KMS-11 (cell line): ENCODE measurements at regions not wholly inside any gene's neighbourhood (a gene's known extent, or its start where the extent isn't known, plus 50 kb on each side); places are given as distances from the start of the nearest gene placed in this dataset.

ENCODE experiments used
- H2AFZ ChIP-seq: fragments of 200-600 bp; sonication (generic); 2 replicates; pipeline ENCODE4 v1.6.1; 2016; ENCODE audit warnings: antibody characterized with exemption, mixed run types, low read depth
- H3K27ac ChIP-seq: fragments of 200-600 bp; sonication (generic); 2 replicates; pipeline ENCODE4 v1.6.1; 2016; ENCODE audit warnings: mild to moderate bottlenecking, mixed run types
- H3K27me3 ChIP-seq: fragments of 200-600 bp; sonication (generic); 2 replicates; pipeline ENCODE4 v1.6.1; 2017; ENCODE audit warnings: mild to moderate bottlenecking, low read depth, mixed run types, moderate library complexity; ENCODE audit not compliant: insufficient read depth
- H3K36me3 ChIP-seq: fragments of 200-600 bp; sonication (generic); 2 replicates; pipeline ENCODE4 v1.6.1; 2017; ENCODE audit warnings: mild to moderate bottlenecking, mixed run types; ENCODE audit not compliant: insufficient read depth
- H3K4me1 ChIP-seq: fragments of 200-600 bp; sonication (generic); 2 replicates; pipeline ENCODE4 v1.6.1; 2016; ENCODE audit warnings: mild to moderate bottlenecking, low read depth, mixed run types; ENCODE audit not compliant: poor library complexity, severe bottlenecking
- H3K4me2 ChIP-seq: fragments of 200-600 bp; sonication (generic); 2 replicates; pipeline ENCODE4 v1.7.0; 2016; ENCODE audit warnings: mild to moderate bottlenecking, mixed run types
- H3K4me3 ChIP-seq: fragments of 200-600 bp; sonication (generic); IDR thresholded peaks from 2 replicates; pipeline ENCODE4 v1.6.1; 2017; ENCODE audit warnings: low read depth, low read length, mixed read lengths; ENCODE audit not compliant: insufficient read depth
- H3K79me2 ChIP-seq: fragments of 200-600 bp; sonication (generic); 2 replicates; pipeline ENCODE4 v1.6.1; 2016; ENCODE audit warnings: low read depth, mixed run types; ENCODE audit not compliant: insufficient read depth
- H3K9ac ChIP-seq: fragments of 200-600 bp; sonication (generic); 2 replicates; pipeline ENCODE4 v1.6.1; 2016; ENCODE audit warnings: mild to moderate bottlenecking, mixed run types
- H4K20me1 ChIP-seq: fragments of 200-600 bp; sonication (generic); 2 replicates; pipeline ENCODE4 v1.6.1; 2016; ENCODE audit warnings: mild to moderate bottlenecking, mixed run types; ENCODE audit not compliant: insufficient read depth
- CTCF ChIP-seq: fragments of 200-600 bp; sonication (generic); conservative IDR thresholded peaks from 2 replicates; pipeline ENCODE4 v1.6.1; 2017; ENCODE audit warnings: low read depth, mild to moderate bottlenecking, antibody characterized with exemption, low read length, moderate library complexity, mixed read lengths

- TF ChIP-seq CTCF, result no peak
- H3K9ac ChIP-seq, result no peak overlapping the region
- no peak overlapping the region for H2AFZ ChIP-seq
- H3K4me1 ChIP-seq, result peaks cover 13% of the 10 kb centered on the region
- no peak overlapping the region for H3K27ac ChIP-seq
- H3K36me3 ChIP-seq, result no peaks in the 10 kb centered on the region
- no peaks in the 10 kb centered on the region for H4K20me1 ChIP-seq
- H3K27me3 ChIP-seq, result no peaks in the 10 kb centered on the region
- no peak overlapping the region for H3K4me3 ChIP-seq
- no peak overlapping the region for H3K4me2 ChIP-seq
- no peaks in the 10 kb centered on the region for H3K79me2 ChIP-seq
These were observed 429.5 kb downstream of the TSHZ3 start for GRCh38 chr19:30919737-30920136.

- no peak for TF ChIP-seq CTCF
- no peaks in the 10 kb centered on the region for H4K20me1 ChIP-seq
- H3K9ac ChIP-seq, result no peak overlapping the region
- H3K36me3 ChIP-seq, result no peaks in the 10 kb centered on the region
- no peak overlapping the region for H2AFZ ChIP-seq
- no peaks in the 10 kb centered on the region for H3K79me2 ChIP-seq
- no peak overlapping the region for H3K27ac ChIP-seq
- no peaks in the 10 kb centered on the region for H3K27me3 ChIP-seq
- H3K4me2 ChIP-seq, result no peak overlapping the region
- H3K4me3 ChIP-seq, result no peak overlapping the region
- no peaks in the 10 kb centered on the region for H3K4me1 ChIP-seq
These were observed 433.0 kb downstream of the TSHZ3 start for GRCh38 chr19:30916238-30916637.

GRCh38 chr19:30911491-30911890 is 437.7 kb downstream of the TSHZ3 start:
- Histone ChIP-seq H2AFZ (no peak overlapping the region), H3K9ac (no peak overlapping the region), H4K20me1 (no peaks in the 10 kb centered on the region), H3K27me3 (no peaks in the 10 kb centered on the region), H3K27ac (no peak overlapping the region), H3K36me3 (no peaks in the 10 kb centered on the region), H3K4me3 (no peak overlapping the region), H3K4me1 (no peaks in the 10 kb centered on the region), H3K4me2 (no peak overlapping the region), H3K79me2 (no peaks in the 10 kb centered on the region)
- no peak for TF ChIP-seq CTCF

GRCh38 chr19:30910485-30911240 is 438.6 kb downstream of the TSHZ3 start:
- no peak overlapping the region for H3K4me3 ChIP-seq
- H3K36me3 ChIP-seq, result no peaks in the 10 kb centered on the region
- H2AFZ ChIP-seq, result no peak overlapping the region
- H3K9ac ChIP-seq, result no peak overlapping the region
- H3K4me2 ChIP-seq, result no peak overlapping the region
- H3K27ac ChIP-seq, result no peak overlapping the region
- no peaks in the 10 kb centered on the region for H3K27me3 ChIP-seq
- no peaks in the 10 kb centered on the region for H3K79me2 ChIP-seq
- H3K4me1 ChIP-seq, result no peaks in the 10 kb centered on the region
- H4K20me1 ChIP-seq, result no peaks in the 10 kb centered on the region
- no peak for TF ChIP-seq CTCF
